Glutamatergic neuron (in vitro differentiated cells): ENCODE measurements at regions not wholly inside any gene's neighbourhood (a gene's known extent, or its start where the extent isn't known, plus 50 kb on each side); places are given as distances from the start of the nearest gene placed in this dataset.
A peak's percentile ranks its signal among the peaks of the same experiment; 100 is the strongest.
"Not testable (repeated sequence)": the region's sequence is repeated elsewhere in the genome, so short reads cannot be mapped to it uniquely, and the experiment has no call there.

Experiments used
- DNase-seq: peaks from one replicate; pipeline ENCODE4 v3.0.0; 2022
- H3K27ac Mint-ChIP-seq: one replicate; pipeline ENCODE4 v1.8.0; 2020; ENCODE audit warnings: mild to moderate bottlenecking, mixed read lengths, inconsistent platforms; ENCODE audit not compliant: unreplicated experiment
- H3K27me3 Mint-ChIP-seq: one replicate; pipeline ENCODE4 v1.8.0; 2020; ENCODE audit warnings: mild to moderate bottlenecking, moderate library complexity, mixed read lengths, inconsistent platforms; ENCODE audit not compliant: unreplicated experiment
- H3K36me3 Mint-ChIP-seq: one replicate; pipeline ENCODE4 v1.8.0; 2020; ENCODE audit warnings: mild to moderate bottlenecking, mixed read lengths, inconsistent platforms; ENCODE audit not compliant: unreplicated experiment
- H3K4me1 Mint-ChIP-seq: one replicate; pipeline ENCODE4 v1.8.0; 2020; ENCODE audit warnings: mild to moderate bottlenecking, low read depth, mixed read lengths, inconsistent platforms; ENCODE audit not compliant: unreplicated experiment
- H3K4me3 Mint-ChIP-seq: one replicate; pipeline ENCODE4 v1.8.0; 2020; ENCODE audit warnings: mild to moderate bottlenecking, mixed read lengths, inconsistent platforms; ENCODE audit not compliant: unreplicated experiment
- H3K9me3 Mint-ChIP-seq: one replicate; pipeline ENCODE4 v1.8.0; 2020; ENCODE audit warnings: mild to moderate bottlenecking, moderate library complexity, mixed read lengths, inconsistent platforms; ENCODE audit not compliant: unreplicated experiment
- TF ChIP-seq, protein P1 (sequence below): fragments of 200-600 bp; sonication (generic); IDR thresholded peaks from one replicate; pipeline ENCODE4 v1.5.0; 2021; ENCODE audit not compliant: partially characterized antibody, unreplicated experiment

DNA sequence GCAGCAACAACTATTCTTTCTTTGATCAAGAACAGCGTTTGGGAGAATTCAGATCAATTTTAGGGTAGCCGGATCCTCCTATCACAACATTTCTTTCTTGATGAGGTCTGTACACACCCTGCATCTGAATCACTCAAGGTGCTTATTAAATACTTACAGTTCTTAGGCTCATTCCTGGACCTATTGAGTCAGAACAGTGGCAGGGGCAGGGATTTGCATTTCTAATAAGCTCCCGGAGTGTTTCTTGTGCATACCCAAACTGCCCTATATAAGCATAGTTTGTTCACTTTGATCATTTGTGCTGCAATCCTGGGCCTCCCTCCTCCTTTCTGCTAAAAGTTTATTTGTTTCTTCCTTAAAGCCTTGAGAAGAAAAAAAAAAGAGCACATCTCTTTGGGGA is 80.5 kb upstream of the RPH3A start:
- no peaks in the 10 kb centered on the region for H3K9me3 Mint-ChIP-seq
- H3K27me3 Mint-ChIP-seq, result no peaks in the 10 kb centered on the region
- DNase-seq, result no peak
- TF ChIP-seq, protein P1, sequence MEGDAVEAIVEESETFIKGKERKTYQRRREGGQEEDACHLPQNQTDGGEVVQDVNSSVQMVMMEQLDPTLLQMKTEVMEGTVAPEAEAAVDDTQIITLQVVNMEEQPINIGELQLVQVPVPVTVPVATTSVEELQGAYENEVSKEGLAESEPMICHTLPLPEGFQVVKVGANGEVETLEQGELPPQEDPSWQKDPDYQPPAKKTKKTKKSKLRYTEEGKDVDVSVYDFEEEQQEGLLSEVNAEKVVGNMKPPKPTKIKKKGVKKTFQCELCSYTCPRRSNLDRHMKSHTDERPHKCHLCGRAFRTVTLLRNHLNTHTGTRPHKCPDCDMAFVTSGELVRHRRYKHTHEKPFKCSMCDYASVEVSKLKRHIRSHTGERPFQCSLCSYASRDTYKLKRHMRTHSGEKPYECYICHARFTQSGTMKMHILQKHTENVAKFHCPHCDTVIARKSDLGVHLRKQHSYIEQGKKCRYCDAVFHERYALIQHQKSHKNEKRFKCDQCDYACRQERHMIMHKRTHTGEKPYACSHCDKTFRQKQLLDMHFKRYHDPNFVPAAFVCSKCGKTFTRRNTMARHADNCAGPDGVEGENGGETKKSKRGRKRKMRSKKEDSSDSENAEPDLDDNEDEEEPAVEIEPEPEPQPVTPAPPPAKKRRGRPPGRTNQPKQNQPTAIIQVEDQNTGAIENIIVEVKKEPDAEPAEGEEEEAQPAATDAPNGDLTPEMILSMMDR, result no peak
- no peak overlapping the region for H3K27ac Mint-ChIP-seq
- peaks cover 13% of the 10 kb centered on the region for H3K4me1 Mint-ChIP-seq
- no peak overlapping the region for H3K4me3 Mint-ChIP-seq
- H3K36me3 Mint-ChIP-seq, result no peaks in the 10 kb centered on the region

DNA sequence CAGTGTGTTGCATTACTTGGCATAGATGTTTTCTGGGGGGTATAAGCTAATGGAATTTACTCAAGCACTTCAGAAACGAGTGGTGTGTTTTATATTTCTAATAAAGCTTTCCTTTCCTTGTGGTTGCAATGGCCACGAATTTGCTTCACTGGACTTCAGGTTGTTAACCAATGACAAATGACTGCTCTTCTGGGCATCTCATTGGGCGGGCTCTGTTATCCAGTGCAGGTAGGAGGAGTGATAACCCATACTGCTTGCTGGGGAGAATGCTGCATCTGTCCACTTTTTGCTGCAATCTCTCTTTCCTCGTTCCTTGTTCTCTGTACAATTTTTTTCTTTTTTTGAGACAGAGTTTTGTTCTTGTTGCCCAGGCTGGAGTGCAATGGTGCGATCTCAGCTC is 80.0 kb upstream of the RPH3A start:
- Mint-ChIP-seq H3K27ac (no peak overlapping the region), H3K4me3 (no peak overlapping the region), H3K36me3 (no peaks in the 10 kb centered on the region), H3K4me1 (peaks cover 15% of the 10 kb centered on the region), H3K9me3 (no peaks in the 10 kb centered on the region), H3K27me3 (no peaks in the 10 kb centered on the region)
- no peak for DNase-seq
- TF ChIP-seq, protein P1, result no peak

DNA sequence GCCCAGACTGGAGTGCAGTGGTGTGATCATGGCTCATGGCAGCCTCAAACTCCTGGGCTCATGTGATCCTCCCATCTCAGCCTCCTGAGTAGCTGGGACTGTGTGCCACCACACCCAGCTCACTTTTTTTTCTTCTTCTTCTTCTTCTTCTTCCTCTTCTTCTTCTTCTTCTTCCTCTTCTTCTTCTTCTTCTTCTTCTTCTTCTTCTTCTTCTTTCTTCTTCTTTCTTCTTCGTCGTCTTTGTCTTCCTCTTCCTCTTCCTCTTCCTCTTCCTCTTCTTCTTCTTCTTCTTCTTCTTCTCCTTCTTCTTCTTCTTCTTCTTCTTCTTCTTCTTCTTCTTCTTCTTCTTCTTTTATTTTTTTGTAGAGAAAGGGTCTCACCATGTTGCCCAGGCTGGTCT is 78.8 kb upstream of the RPH3A start:
- H3K4me1 Mint-ChIP-seq, result peaks cover 15% of the 10 kb centered on the region
- H3K9me3 Mint-ChIP-seq, H3K27me3 Mint-ChIP-seq, H3K4me3 Mint-ChIP-seq, H3K27ac Mint-ChIP-seq, DNase-seq, H3K36me3 Mint-ChIP-seq: not testable (repeated sequence)

DNA sequence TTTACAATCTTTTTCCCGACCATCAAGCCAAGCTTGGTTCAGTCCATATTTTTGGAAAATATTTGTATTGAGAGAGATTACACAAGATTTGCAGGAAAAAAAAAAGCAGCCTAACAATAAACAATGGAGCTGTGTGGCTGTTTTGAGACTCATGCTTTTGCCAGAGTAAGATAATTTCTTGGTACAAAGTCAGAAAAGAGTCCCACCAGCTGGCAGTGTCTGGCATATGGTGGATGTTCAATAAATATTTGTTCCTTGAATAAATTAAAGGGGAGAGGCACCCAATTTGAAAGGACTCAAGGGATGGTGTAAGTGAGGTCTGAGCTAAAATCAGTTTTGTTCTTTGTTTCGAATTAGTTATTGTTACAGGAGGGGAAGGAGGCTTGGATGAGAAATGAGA is 78.1 kb upstream of the RPH3A start:
- Mint-ChIP-seq H3K27me3 (no peaks in the 10 kb centered on the region), H3K9me3 (no peaks in the 10 kb centered on the region), H3K36me3 (no peaks in the 10 kb centered on the region), H3K4me1 (peaks cover 15% of the 10 kb centered on the region), H3K4me3 (peak overlapping the region; percentile 34), H3K27ac (peak overlapping the region; percentile 59)
- TF ChIP-seq, protein P1, result no peak
- no peak for DNase-seq

DNA sequence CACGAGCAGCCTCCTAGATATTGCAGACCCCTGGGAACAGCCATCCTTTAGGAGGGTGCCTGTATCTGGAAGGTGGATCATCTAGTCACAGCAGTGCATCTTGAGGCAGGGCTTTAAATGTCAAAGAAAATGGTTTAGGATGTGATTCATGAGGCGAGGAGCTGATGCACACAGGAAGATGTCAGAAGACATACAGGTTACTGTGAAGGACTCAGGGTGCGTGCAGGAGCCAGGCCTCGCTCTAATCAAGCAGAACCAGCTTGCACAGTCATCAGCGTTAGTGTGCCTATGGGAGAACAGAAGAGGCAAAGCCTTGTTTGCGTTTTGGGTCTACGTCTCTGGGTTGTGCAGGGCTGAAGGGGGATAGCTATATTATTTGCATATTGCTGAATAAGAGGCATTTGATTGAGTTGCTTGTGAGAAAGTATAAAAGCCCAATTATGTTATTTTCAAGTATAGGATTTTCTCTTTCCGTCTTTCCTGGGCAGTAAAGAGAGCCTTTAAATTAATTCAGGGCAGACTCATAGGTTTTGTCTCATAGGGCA is 77.3 kb upstream of the RPH3A start:
- peak overlapping the region; percentile 7 for H3K27ac Mint-ChIP-seq
- H3K4me1 Mint-ChIP-seq, result peaks cover 15% of the 10 kb centered on the region
- no peak for DNase-seq
- H3K9me3 Mint-ChIP-seq, result no peaks in the 10 kb centered on the region
- H3K36me3 Mint-ChIP-seq, result no peaks in the 10 kb centered on the region
- no peaks in the 10 kb centered on the region for H3K27me3 Mint-ChIP-seq
- H3K4me3 Mint-ChIP-seq, result no peak overlapping the region
- TF ChIP-seq, protein P1, result no peak
